PC-9 (cell line): ENCODE measurements at regions not wholly inside any gene's neighbourhood (a gene's known extent, or its start where the extent isn't known, plus 50 kb on each side); places are given as distances from the start of the nearest gene placed in this dataset.

Source experiments
- BruUV-seq: library from RNA; stranded (reverse); fragments of 400-500 nt; replicated peaks from 2 replicates; lab custom pipeline; 2021; lab: Mats Ljungman, UMichigan
- CTCF ChIA-PET: fragments of 300-600 bp; sonication (Branson Sonifier 250); formaldehyde crosslinking; loops from one replicate; lab custom pipeline; 2022; ENCODE audit warnings: antibody characterized with exemption; lab: Charles Lee
- POLR2A ChIA-PET: fragments of 300-600 bp; sonication (Branson Sonifier 250); formaldehyde crosslinking; loops from one replicate; lab custom pipeline; 2022; ENCODE audit warnings: antibody characterized with exemption; ENCODE audit not compliant: unreplicated experiment; lab: Charles Lee
- DNase-seq, 2 experiments: peaks; one replicate each; pipeline versions ENCODE4 v3.0.0 to v3.0.0-alpha.2; 2015 to 2022; ENCODE audit warnings: mixed read lengths in 1 of 2
- H2AFZ ChIP-seq: fragments of 200-600 bp; sonication (generic); 2 replicates; pipeline ENCODE4 v1.8.1; 2017; ENCODE audit warnings: antibody characterized with exemption
- H3F3A ChIP-seq: fragments of 200-600 bp; sonication (generic); 2 replicates; pipeline ENCODE4 v1.8.1; 2017; ENCODE audit warnings: antibody characterized with exemption, mild to moderate bottlenecking, low read depth; ENCODE audit not compliant: insufficient read depth
- H3K27ac ChIP-seq: fragments of 200-600 bp; sonication (generic); 2 replicates; pipeline ENCODE4 v1.6.1; 2016; ENCODE audit warnings: mixed run types
- H3K27me3 ChIP-seq: fragments of 200-600 bp; sonication (generic); 2 replicates; pipeline ENCODE4 v1.6.1; 2016; ENCODE audit warnings: low read depth, mixed run types; ENCODE audit not compliant: insufficient read depth
- H3K36me3 ChIP-seq: fragments of 200-600 bp; sonication (generic); 2 replicates; pipeline ENCODE4 v1.6.1; 2016; ENCODE audit warnings: low read depth, mixed run types
- H3K4me1 ChIP-seq: fragments of 200-600 bp; sonication (generic); replicated peaks from 2 replicates; pipeline ENCODE4 v1.6.1; 2016; ENCODE audit warnings: mixed run types; ENCODE audit not compliant: insufficient read depth
- H3K4me2 ChIP-seq: fragments of 200-600 bp; sonication (generic); 2 replicates; pipeline ENCODE4 v1.6.1; 2017; ENCODE audit warnings: mixed run types
- H3K4me3 ChIP-seq: fragments of 200-600 bp; sonication (generic); 2 replicates; pipeline ENCODE4 v1.6.1; 2016; ENCODE audit warnings: mixed run types
- H3K79me2 ChIP-seq: fragments of 200-600 bp; sonication (generic); 2 replicates; pipeline ENCODE4 v1.6.1; 2017; ENCODE audit warnings: low read depth, mixed run types
- H3K9me2 ChIP-seq: fragments of 200-600 bp; sonication (generic); 2 replicates; pipeline ENCODE4 v1.8.1; 2017; ENCODE audit warnings: mild to moderate bottlenecking; ENCODE audit not compliant: insufficient read depth
- H3K9me3 ChIP-seq: fragments of 200-600 bp; sonication (generic); 2 replicates; pipeline ENCODE4 v1.8.1; 2016; ENCODE audit warnings: low read depth; ENCODE audit not compliant: insufficient read depth
- H4K20me1 ChIP-seq: fragments of 200-600 bp; sonication (generic); 2 replicates; pipeline ENCODE4 v1.8.1; 2017; ENCODE audit not compliant: insufficient read depth
- CTCF ChIP-seq: fragments of 200-600 bp; sonication (generic); conservative IDR thresholded peaks from 2 replicates; pipeline ENCODE4 v1.6.1; 2017; ENCODE audit warnings: mixed run types, antibody characterized with exemption, mild to moderate bottlenecking, moderate library complexity
- EZH2 ChIP-seq: fragments of 200-600 bp; sonication (generic); IDR thresholded peaks from 2 replicates; pipeline ENCODE4 v1.8.0; 2017; ENCODE audit warnings: antibody characterized with exemption, low read depth
- intact Hi-C: fragments of 100-400 bp; cut with micrococcal nuclease; formaldehyde crosslinking; loops from one replicate; pipeline ENCODE4 v1.10.0; 2022; ENCODE audit not compliant: unreplicated experiment

DNA sequence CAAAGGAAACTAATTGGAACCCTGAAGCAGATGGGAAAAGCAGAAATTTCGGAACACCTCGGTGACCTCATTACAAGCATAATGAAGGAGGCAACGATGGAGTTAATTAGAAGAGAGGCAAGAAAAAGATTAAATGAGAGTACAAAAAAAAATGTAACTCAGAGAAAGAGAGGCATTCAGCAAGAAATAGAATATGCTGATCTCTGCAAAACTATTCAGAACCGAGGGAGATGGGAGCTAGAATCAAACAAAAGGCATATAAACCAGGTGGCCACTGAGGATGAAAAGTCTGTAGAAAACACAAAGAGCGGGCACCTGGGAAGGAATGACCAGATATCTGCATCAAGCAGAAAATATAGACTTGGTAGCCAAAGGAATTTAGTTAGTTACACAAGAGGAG is 118.9 kb downstream of the CETN3 start:
- Histone ChIP-seq H3K9me3 (no peaks in the 10 kb centered on the region), H3K79me2 (no peaks in the 10 kb centered on the region), H4K20me1 (no peaks in the 10 kb centered on the region), H3K9me2 (no peaks in the 10 kb centered on the region), H3K36me3 (no peaks in the 10 kb centered on the region), H3F3A (no peaks in the 10 kb centered on the region), H3K4me1 (no peaks in the 10 kb centered on the region), H3K27me3 (no peaks in the 10 kb centered on the region), H3K4me2 (no peak overlapping the region), H3K4me3 (no peak overlapping the region), H3K27ac (no peak overlapping the region), H2AFZ (no peak overlapping the region)
- DNase-seq: no peak
- TF ChIP-seq EZH2: no peak
- TF ChIP-seq CTCF: no peak
- ChIA-PET POLR2A (no interaction called here), CTCF (no interaction called here)
- BruUV-seq: no TSS peak
- intact Hi-C loops: no loop called here

GRCh38 chr5:90289837-90290236 is 119.7 kb downstream of the CETN3 start:
- DNase-seq: no peak
- H3F3A ChIP-seq: no peaks in the 10 kb centered on the region
- intact Hi-C loops: no loop called here
- H3K27ac ChIP-seq: no peak overlapping the region
- no peaks in the 10 kb centered on the region for H3K27me3 ChIP-seq
- CTCF ChIA-PET: no interaction called here
- no peak overlapping the region for H3K4me2 ChIP-seq
- H3K79me2 ChIP-seq: no peaks in the 10 kb centered on the region
- no peaks in the 10 kb centered on the region for H3K36me3 ChIP-seq
- TF ChIP-seq CTCF (no peak), EZH2 (no peak)
- no peaks in the 10 kb centered on the region for H3K9me2 ChIP-seq
- H4K20me1 ChIP-seq: no peaks in the 10 kb centered on the region
- H3K4me1 ChIP-seq: no peaks in the 10 kb centered on the region
- POLR2A ChIA-PET: no interaction called here
- H3K4me3 ChIP-seq: no peak overlapping the region
- no peaks in the 10 kb centered on the region for H3K9me3 ChIP-seq
- no TSS peak for BruUV-seq
- no peak overlapping the region for H2AFZ ChIP-seq

DNA sequence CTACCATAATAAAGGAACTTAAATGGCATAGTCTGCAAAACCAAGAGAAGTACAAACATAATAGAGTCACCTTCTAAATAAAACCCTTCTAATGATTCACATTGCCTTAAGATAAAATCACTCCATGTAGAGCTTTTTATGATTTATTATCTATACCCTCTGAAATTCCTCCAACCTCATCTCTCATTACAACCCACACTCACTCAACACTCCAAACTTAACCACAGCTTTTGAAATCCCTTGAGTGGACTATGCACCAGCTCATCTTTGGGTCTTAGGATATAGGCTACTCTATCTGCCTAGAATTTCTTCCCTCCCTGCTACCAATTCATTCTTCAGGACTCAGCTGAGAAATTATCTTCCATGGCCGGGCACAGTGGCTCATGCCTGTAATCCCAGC is 122.5 kb downstream of the CETN3 start:
- Histone ChIP-seq H4K20me1 (no peaks in the 10 kb centered on the region), H3K9me3 (no peaks in the 10 kb centered on the region), H3K36me3 (no peaks in the 10 kb centered on the region), H3K4me1 (no peaks in the 10 kb centered on the region), H3K9me2 (no peaks in the 10 kb centered on the region), H2AFZ (no peak overlapping the region), H3K27me3 (no peaks in the 10 kb centered on the region), H3K79me2 (no peaks in the 10 kb centered on the region), H3K4me2 (no peak overlapping the region), H3K4me3 (no peak overlapping the region), H3F3A (no peaks in the 10 kb centered on the region), H3K27ac (no peak overlapping the region)
- CTCF ChIA-PET: no interaction called here
- no TSS peak for BruUV-seq
- intact Hi-C loops: no loop called here
- no peak for TF ChIP-seq EZH2
- POLR2A ChIA-PET: no interaction called here
- no peak for DNase-seq

- no peak for DNase-seq
- TF ChIP-seq EZH2 (no peak), CTCF (no peak)
- H3K4me3 ChIP-seq: no peak overlapping the region
- no peak overlapping the region for H2AFZ ChIP-seq
- H3K36me3 ChIP-seq: no peaks in the 10 kb centered on the region
- no peaks in the 10 kb centered on the region for H3K27me3 ChIP-seq
- H3K79me2 ChIP-seq: no peaks in the 10 kb centered on the region
- H3K9me2 ChIP-seq: no peaks in the 10 kb centered on the region
- no peaks in the 10 kb centered on the region for H3K4me1 ChIP-seq
- no peaks in the 10 kb centered on the region for H4K20me1 ChIP-seq
- no peak overlapping the region for H3K27ac ChIP-seq
- intact Hi-C loops: no loop called here
- no peaks in the 10 kb centered on the region for H3K9me3 ChIP-seq
- no peaks in the 10 kb centered on the region for H3F3A ChIP-seq
- POLR2A ChIA-PET: no interaction called here
- CTCF ChIA-PET: no interaction called here
- BruUV-seq: no TSS peak
- H3K4me2 ChIP-seq: no peak overlapping the region
Observed at GRCh38 chr5:90285581-90285980, 124.0 kb downstream of the CETN3 start.
